ENCODE measurements at regions not wholly inside any gene's neighbourhood (a gene's known extent, or its start where the extent isn't known, plus 50 kb on each side); places are given as distances from the start of the nearest gene placed in this dataset.

DNA sequence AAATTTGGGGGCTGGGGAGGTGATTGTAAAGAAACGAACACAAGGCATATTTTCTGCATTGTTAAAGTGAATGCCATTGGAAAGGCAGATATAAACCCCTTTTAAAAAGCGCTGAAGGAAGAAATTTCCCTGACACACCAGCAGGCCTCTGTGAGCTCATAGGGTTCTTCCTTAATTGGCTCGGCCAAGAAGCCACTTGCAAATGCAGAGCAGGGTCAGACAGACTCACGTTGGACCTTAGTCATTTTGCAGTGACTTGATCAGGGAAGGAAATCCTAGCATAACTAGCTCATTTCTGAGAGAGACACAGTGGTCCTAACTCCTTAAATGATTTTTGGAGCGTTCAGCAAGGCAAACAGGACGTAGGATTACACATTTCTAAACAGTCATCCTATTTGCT lies 1461.4 kb downstream of the GATA3 start:
- TF ChIP-seq, protein P1, sequence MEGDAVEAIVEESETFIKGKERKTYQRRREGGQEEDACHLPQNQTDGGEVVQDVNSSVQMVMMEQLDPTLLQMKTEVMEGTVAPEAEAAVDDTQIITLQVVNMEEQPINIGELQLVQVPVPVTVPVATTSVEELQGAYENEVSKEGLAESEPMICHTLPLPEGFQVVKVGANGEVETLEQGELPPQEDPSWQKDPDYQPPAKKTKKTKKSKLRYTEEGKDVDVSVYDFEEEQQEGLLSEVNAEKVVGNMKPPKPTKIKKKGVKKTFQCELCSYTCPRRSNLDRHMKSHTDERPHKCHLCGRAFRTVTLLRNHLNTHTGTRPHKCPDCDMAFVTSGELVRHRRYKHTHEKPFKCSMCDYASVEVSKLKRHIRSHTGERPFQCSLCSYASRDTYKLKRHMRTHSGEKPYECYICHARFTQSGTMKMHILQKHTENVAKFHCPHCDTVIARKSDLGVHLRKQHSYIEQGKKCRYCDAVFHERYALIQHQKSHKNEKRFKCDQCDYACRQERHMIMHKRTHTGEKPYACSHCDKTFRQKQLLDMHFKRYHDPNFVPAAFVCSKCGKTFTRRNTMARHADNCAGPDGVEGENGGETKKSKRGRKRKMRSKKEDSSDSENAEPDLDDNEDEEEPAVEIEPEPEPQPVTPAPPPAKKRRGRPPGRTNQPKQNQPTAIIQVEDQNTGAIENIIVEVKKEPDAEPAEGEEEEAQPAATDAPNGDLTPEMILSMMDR (IDR thresholded peaks at IDR 0.05; ENCODE audit: low read depth, low read length), result no peak
- H3K4me3 ChIP-seq (replicated peaks in 1 of 2; ENCODE audit: low read depth in 2 of 2, low read length in 2 of 2), result no peak overlapping the region

GRCh38 chr10:9535744-9536143 lies 1481.3 kb downstream of the GATA3 start:
- H3K4me3 ChIP-seq (replicated peaks in 1 of 2; ENCODE audit: low read depth in 2 of 2, low read length in 2 of 2), result no peak overlapping the region
- DNase-seq (ENCODE audit: low read depth in 2 of 2), result no peak
- TF ChIP-seq, protein P1 (IDR thresholded peaks at IDR 0.05; ENCODE audit: low read depth, low read length), result no peak

More for the DNA sequence above, 1461.4 kb downstream of the GATA3 start:
- DNase-seq (ENCODE audit: low read depth in 2 of 2), result no peak

GRCh38 chr10:9545073-9545472 lies 1472.6 kb upstream of the CELF2 start:
- H3K4me3 ChIP-seq (replicated peaks in 1 of 2; ENCODE audit: low read depth in 2 of 2, low read length in 2 of 2), result no peak overlapping the region
- DNase-seq (ENCODE audit: low read depth in 2 of 2), result no peak
- TF ChIP-seq, protein P1 (IDR thresholded peaks at IDR 0.05; ENCODE audit: low read depth, low read length), result no peak

GRCh38 chr10:9547936-9548904 lies 1469.5 kb upstream of the CELF2 start:
- no peak for DNase-seq (ENCODE audit: low read depth in 2 of 2)
- no peak overlapping the region for H3K4me3 ChIP-seq (replicated peaks in 1 of 2; ENCODE audit: low read depth in 2 of 2, low read length in 2 of 2)
- TF ChIP-seq, protein P1 (IDR thresholded peaks at IDR 0.05; ENCODE audit: low read depth, low read length), result no peak

- TF ChIP-seq, protein P1 (IDR thresholded peaks at IDR 0.05; ENCODE audit: low read depth, low read length), result no peak
- no peak overlapping the region for H3K4me3 ChIP-seq (replicated peaks in 1 of 2; ENCODE audit: low read depth in 2 of 2, low read length in 2 of 2)
- no peak for DNase-seq (ENCODE audit: low read depth in 2 of 2)
Measured at GRCh38 chr10:9550810-9551209, 1466.9 kb upstream of the CELF2 start.

- H3K4me3 ChIP-seq (replicated peaks in 1 of 2; ENCODE audit: low read depth in 2 of 2, low read length in 2 of 2), result no peak overlapping the region
- DNase-seq (ENCODE audit: low read depth in 2 of 2), result no peak
- TF ChIP-seq, protein P1 (IDR thresholded peaks at IDR 0.05; ENCODE audit: low read depth, low read length), result no peak
Measured at GRCh38 chr10:9554321-9554720, 1463.4 kb upstream of the CELF2 start.
